PFSK-1 (cell line): ENCODE measurements at regions not wholly inside any gene's neighbourhood (a gene's known extent, or its start where the extent isn't known, plus 50 kb on each side); places are given as distances from the start of the nearest gene placed in this dataset.

Experiments used
- POLR2AphosphoS5 ChIP-seq: IDR thresholded peaks from 2 replicates; pipeline ENCODE4 v1.6.1; 2012; ENCODE audit warnings: low read depth, mild to moderate bottlenecking, control low read depth, low read length, moderate library complexity
- REST ChIP-seq, 2 experiments: IDR thresholded peaks; 2 replicates each; pipeline versions ENCODE4 v1.6.1 to v1.8.0; 2011 to 2012; ENCODE audit warnings: low read depth in 2 of 2, low read length in 2 of 2, control low read depth in 1 of 2, inconsistent platforms in 1 of 2, mild to moderate bottlenecking in 1 of 2, moderate library complexity in 1 of 2; ENCODE audit not compliant: insufficient read depth in 1 of 2
- SIN3A ChIP-seq: IDR thresholded peaks from 2 replicates; pipeline ENCODE4 v1.6.1; 2012; ENCODE audit warnings: mild to moderate bottlenecking, low read length, moderate library complexity, borderline replicate concordance; ENCODE audit not compliant: insufficient read depth
- TAF1 ChIP-seq: IDR thresholded peaks from 2 replicates; pipeline ENCODE4 v1.6.1; 2012; ENCODE audit warnings: low read length, control low read depth, borderline replicate concordance; ENCODE audit not compliant: insufficient read depth

GRCh38 chr5:174283211-174284005, 237.9 kb downstream of the NSG2 start:
- TF ChIP-seq TAF1 (no peak), REST (IDR thresholded peaks at IDR 0.05; ENCODE audit: insufficient read depth in 1 of 2, low read depth in 2 of 2, low read length in 2 of 2) (no peak), POLR2AphosphoS5 (no peak), SIN3A (no peak)
